HS-27A (cell line): ENCODE measurements at regions not wholly inside any gene's neighbourhood (a gene's known extent, or its start where the extent isn't known, plus 50 kb on each side); places are given as distances from the start of the nearest gene placed in this dataset.

ENCODE experiments used
- DNase-seq: peaks from one replicate; pipeline ENCODE4 v3.0.0-alpha.2; 2012; ENCODE audit warnings: low read depth, missing footprints

GRCh38 chr10:43899224-43899959, 250.7 kb upstream of the ZNF32 start:
- DNase-seq = no peak

- no peak for DNase-seq
Measured at GRCh38 chr10:43898592-43898991, 249.9 kb upstream of the ZNF32 start.

- DNase-seq = no peak
Measured at GRCh38 chr10:43897765-43898419, 249.2 kb upstream of the ZNF32 start.

GRCh38 chr10:43892062-43892770, 243.5 kb upstream of the ZNF32 start:
- no peak for DNase-seq

GRCh38 chr10:43891241-43891640, 242.6 kb upstream of the ZNF32 start:
- DNase-seq = no peak

GRCh38 chr10:43890124-43890523, 241.4 kb upstream of the ZNF32 start:
- DNase-seq = no peak

GRCh38 chr10:43888586-43888985, 239.9 kb upstream of the ZNF32 start:
- peak; percentile 69 for DNase-seq

GRCh38 chr10:43885842-43886241, 237.2 kb upstream of the ZNF32 start:
- DNase-seq = no peak

GRCh38 chr10:43885252-43885651, 236.6 kb upstream of the ZNF32 start:
- DNase-seq = no peak

GRCh38 chr10:43884501-43885105, 235.9 kb upstream of the ZNF32 start:
- DNase-seq = no peak

- no peak for DNase-seq
Measured at GRCh38 chr10:43882711-43883110, 234.0 kb upstream of the ZNF32 start.

GRCh38 chr10:43881657-43882056, 233.0 kb upstream of the ZNF32 start:
- no peak for DNase-seq

- DNase-seq = no peak
Measured at GRCh38 chr10:43880160-43880559, 231.5 kb upstream of the ZNF32 start.

GRCh38 chr10:43879742-43880141, 231.1 kb upstream of the ZNF32 start:
- DNase-seq = no peak

GRCh38 chr10:43879162-43879561, 230.5 kb upstream of the ZNF32 start:
- DNase-seq = no peak

GRCh38 chr10:43878386-43878785, 229.7 kb upstream of the ZNF32 start:
- DNase-seq = no peak

GRCh38 chr10:43876976-43877375, 228.3 kb upstream of the ZNF32 start:
- no peak for DNase-seq

- DNase-seq = no peak
Measured at GRCh38 chr10:43874984-43875383, 226.3 kb upstream of the ZNF32 start.

GRCh38 chr10:43873717-43874116, 225.0 kb upstream of the ZNF32 start:
- no peak for DNase-seq

GRCh38 chr10:43872644-43873043, 224.0 kb upstream of the ZNF32 start:
- no peak for DNase-seq

GRCh38 chr10:43871545-43871944, 222.9 kb upstream of the ZNF32 start:
- no peak for DNase-seq

GRCh38 chr10:43870968-43871439, 222.3 kb upstream of the ZNF32 start:
- DNase-seq = no peak
